ENCODE measurements at regions not wholly inside any gene's neighbourhood (a gene's known extent, or its start where the extent isn't known, plus 50 kb on each side); places are given as distances from the start of the nearest gene placed in this dataset.

GRCh38 chr1:172976222-172977041, 74.3 kb downstream of the TNFSF18 start:
- no peak for FAIRE-seq
- TF ChIP-seq, protein P1, sequence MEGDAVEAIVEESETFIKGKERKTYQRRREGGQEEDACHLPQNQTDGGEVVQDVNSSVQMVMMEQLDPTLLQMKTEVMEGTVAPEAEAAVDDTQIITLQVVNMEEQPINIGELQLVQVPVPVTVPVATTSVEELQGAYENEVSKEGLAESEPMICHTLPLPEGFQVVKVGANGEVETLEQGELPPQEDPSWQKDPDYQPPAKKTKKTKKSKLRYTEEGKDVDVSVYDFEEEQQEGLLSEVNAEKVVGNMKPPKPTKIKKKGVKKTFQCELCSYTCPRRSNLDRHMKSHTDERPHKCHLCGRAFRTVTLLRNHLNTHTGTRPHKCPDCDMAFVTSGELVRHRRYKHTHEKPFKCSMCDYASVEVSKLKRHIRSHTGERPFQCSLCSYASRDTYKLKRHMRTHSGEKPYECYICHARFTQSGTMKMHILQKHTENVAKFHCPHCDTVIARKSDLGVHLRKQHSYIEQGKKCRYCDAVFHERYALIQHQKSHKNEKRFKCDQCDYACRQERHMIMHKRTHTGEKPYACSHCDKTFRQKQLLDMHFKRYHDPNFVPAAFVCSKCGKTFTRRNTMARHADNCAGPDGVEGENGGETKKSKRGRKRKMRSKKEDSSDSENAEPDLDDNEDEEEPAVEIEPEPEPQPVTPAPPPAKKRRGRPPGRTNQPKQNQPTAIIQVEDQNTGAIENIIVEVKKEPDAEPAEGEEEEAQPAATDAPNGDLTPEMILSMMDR (IDR thresholded peaks at IDR 0.05; ENCODE audit: insufficient read depth, low read length, severe bottlenecking) = no peak
- peak; percentile 84 for DNase-seq (ENCODE audit: low read depth)
- Histone ChIP-seq H3K27me3 (ENCODE audit: control insufficient read depth, insufficient read depth, low read length) (no peaks in the 10 kb centered on the region), H3K4me3 (ENCODE audit: low read depth, low read length) (no peak overlapping the region), H3K36me3 (ENCODE audit: control insufficient read depth, insufficient read depth, low read length) (no peaks in the 10 kb centered on the region)

DNA sequence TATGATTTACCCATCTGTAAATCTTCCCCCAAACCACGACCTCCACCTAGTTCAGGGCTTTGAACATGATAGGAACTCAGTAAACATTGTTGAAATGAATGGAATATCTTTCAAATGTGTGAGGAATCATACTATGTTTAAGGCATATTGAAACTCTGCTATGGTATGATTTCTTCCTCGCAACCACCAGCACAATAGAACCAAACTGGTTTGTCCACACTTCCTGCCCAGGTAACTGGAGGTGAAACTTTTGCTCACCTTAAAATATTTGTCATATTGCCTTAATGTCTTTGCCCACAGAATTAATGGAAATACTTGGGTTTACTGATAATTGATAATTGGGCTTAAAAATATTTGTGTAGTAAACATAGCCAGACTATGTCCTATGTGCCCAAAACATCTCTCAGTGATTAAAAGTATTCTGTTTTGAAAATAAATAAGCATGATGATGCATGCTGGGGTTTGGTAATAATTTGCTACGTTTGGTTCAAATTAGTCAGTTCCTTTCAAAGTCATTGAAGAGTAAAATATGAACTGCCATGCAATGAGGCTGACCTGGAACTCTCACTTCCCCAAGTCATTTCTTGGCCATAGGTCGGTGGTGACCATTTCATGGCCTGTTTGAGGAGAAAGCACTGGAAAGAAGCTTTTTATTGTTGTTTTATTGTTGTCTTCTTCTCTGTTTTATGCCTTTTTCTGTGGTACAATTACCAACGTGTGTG, 73.3 kb downstream of the TNFSF18 start:
- Histone ChIP-seq H3K27me3 (ENCODE audit: control insufficient read depth, insufficient read depth, low read length) (no peaks in the 10 kb centered on the region), H3K4me3 (ENCODE audit: low read depth, low read length) (no peak overlapping the region), H3K36me3 (ENCODE audit: control insufficient read depth, insufficient read depth, low read length) (no peaks in the 10 kb centered on the region)
- TF ChIP-seq, protein P1 (IDR thresholded peaks at IDR 0.05; ENCODE audit: insufficient read depth, low read length, severe bottlenecking) = no peak
- FAIRE-seq = no peak
- DNase-seq (ENCODE audit: low read depth) = no peak

GRCh38 chr1:172978595-172978994, 72.1 kb downstream of the TNFSF18 start:
- H3K4me3 ChIP-seq (ENCODE audit: low read depth, low read length) = no peak overlapping the region
- FAIRE-seq (no peak), DNase-seq (ENCODE audit: low read depth) (peak; percentile 40)
- TF ChIP-seq, protein P1 (IDR thresholded peaks at IDR 0.05; ENCODE audit: insufficient read depth, low read length, severe bottlenecking) = no peak
- H3K36me3 ChIP-seq (ENCODE audit: control insufficient read depth, insufficient read depth, low read length) = no peaks in the 10 kb centered on the region
- no peaks in the 10 kb centered on the region for H3K27me3 ChIP-seq (ENCODE audit: control insufficient read depth, insufficient read depth, low read length)

GRCh38 chr1:172979828-172980227, 70.9 kb downstream of the TNFSF18 start:
- no peaks in the 10 kb centered on the region for H3K27me3 ChIP-seq (ENCODE audit: control insufficient read depth, insufficient read depth, low read length)
- H3K36me3 ChIP-seq (ENCODE audit: control insufficient read depth, insufficient read depth, low read length) = no peaks in the 10 kb centered on the region
- TF ChIP-seq, protein P1 (IDR thresholded peaks at IDR 0.05; ENCODE audit: insufficient read depth, low read length, severe bottlenecking) = no peak
- no peak for DNase-seq (ENCODE audit: low read depth)
- no peak overlapping the region for H3K4me3 ChIP-seq (ENCODE audit: low read depth, low read length)
- FAIRE-seq = no peak

GRCh38 chr1:172980456-172980855, 70.3 kb downstream of the TNFSF18 start:
- no peak overlapping the region for H3K4me3 ChIP-seq (ENCODE audit: low read depth, low read length)
- no peaks in the 10 kb centered on the region for H3K36me3 ChIP-seq (ENCODE audit: control insufficient read depth, insufficient read depth, low read length)
- TF ChIP-seq, protein P1 (IDR thresholded peaks at IDR 0.05; ENCODE audit: insufficient read depth, low read length, severe bottlenecking) = no peak
- FAIRE-seq (no peak), DNase-seq (ENCODE audit: low read depth) (peak; percentile 42)
- no peaks in the 10 kb centered on the region for H3K27me3 ChIP-seq (ENCODE audit: control insufficient read depth, insufficient read depth, low read length)

Measured in bronchial epithelial cell (primary cell).